Activated effector memory CD4-positive, alpha-beta T cell treated with Interleukin-2 at 50 U/mL for 16 hours (primary cell): ENCODE measurements at regions not wholly inside any gene's neighbourhood (a gene's known extent, or its start where the extent isn't known, plus 50 kb on each side); places are given as distances from the start of the nearest gene placed in this dataset.
"Not testable (repeated sequence)": the region's sequence is repeated elsewhere in the genome, so short reads cannot be mapped to it uniquely, and the experiment has no call there.

ENCODE experiments used
- DNase-seq: peaks from one replicate; pipeline ENCODE4 v3.0.0-alpha.2; 2020

DNA sequence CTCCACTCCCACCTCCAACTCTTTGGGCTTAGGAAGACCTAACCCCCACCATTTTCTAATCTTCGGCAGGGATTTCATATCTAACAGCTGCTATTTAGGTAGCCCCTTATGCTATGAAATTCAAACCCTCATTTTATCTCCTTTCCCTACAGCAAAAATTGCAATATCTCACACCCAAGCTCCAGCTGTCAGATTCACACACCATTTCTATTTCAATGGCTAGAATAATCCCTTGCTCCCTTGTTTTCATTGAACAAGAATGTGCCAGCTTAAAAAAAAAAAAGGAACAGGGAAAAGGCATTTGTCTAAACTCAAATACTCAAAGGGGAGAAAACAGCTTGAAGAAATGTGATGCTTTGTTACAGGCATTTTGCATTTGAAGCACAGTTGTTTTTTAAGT is 850.6 kb upstream of the ACVR2A start:
- no peak for DNase-seq

DNA sequence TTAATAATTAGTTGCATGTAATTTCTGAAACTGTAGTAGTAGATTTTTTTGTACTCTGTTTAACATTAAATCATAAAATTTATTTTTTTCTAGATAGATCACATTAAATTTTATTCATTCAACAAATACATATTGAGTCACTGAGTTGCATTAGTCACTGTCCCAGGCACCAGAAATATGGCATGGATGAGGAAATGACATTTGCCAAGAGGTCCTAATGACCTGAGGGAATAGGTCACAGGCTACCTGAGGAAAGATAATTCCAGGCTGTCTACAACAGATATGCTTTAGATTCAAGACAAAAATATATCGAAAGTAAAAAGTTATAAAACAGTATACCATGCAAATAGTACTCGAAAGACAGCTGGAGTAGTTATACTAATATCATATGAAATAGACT is 852.4 kb upstream of the ACVR2A start:
- DNase-seq, result no peak

- DNase-seq, result no peak
Observed at GRCh38 chr2:146992057-146992456, 852.8 kb upstream of the ACVR2A start.

DNA sequence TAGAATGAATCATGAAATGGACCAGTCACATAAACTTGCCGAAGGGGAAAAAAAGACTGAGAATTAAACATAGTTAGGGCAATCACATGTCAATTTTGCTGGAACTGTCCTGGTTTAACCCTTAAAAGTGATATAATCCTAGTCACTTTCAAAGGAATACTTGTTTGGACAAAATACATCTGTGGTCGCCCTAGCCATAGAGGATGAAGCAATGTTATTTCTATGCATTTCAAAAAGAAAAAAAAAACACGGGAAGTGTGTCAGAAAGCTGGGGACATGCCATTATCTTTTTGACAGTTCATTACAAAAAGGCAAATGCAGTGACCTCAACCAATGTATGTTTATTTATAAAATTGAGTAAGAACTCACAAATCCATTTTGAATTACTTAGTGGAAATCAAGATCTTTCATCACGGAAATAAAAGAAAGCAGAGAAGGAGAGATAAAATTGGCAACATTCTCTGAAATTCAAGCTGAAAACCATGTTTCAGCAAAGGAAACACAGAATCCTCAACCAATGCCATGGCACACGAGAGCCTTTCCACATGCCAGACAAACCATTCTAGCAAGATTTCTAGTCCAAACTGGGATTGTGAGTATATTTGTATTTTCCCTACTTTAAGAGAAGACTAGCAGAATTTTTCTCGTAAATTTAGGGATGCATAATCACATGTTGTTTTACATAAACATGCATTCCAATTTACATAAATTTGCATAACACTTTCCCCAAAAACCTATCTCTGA is 854.3 kb upstream of the ACVR2A start:
- no peak for DNase-seq

DNA sequence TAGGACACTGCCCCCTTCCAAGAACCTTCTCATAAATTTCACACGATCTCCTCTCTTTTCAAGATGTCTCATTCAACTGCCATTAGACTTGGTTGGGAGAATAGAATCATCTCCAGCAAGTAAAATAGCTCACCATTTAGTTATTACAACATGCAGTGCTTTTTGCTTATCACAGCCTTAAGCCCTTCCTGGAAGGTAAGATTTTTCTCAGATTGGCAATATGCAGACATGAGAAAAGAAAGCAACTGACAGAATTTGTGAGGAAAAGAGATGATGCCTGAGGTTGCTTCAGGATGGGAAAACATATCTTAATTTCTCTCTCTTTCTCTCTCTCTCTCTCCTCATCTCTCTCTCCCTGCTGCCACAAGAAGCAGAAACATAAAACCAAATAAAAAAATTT is 855.1 kb upstream of the ACVR2A start:
- no peak for DNase-seq

- DNase-seq, result no peak
Observed at GRCh38 chr2:146987996-146988395, 856.8 kb upstream of the ACVR2A start.

DNA sequence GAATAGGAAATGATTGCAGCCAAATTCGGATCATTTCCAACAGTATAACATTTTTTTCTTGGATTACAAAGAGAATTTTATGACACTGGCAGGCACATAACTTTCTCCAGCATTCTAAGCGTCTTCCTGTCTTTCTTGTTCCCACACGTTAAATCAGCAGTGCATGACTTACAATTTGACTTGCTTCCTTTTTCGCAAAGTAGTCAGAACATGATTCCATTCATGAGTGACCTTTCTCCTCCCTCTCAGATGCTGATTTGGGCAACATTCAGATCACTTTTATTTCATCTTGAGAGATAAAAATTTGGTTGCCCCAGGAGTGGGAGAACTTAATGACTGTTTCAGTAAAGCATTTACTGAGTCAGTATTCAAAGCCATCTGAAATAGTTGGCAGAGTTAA is 858.7 kb upstream of the ACVR2A start:
- DNase-seq, result no peak

GRCh38 chr2:146985753-146986152 is 859.1 kb upstream of the ACVR2A start:
- no peak for DNase-seq

GRCh38 chr2:146984014-146984413 is 860.8 kb upstream of the ACVR2A start:
- DNase-seq, result no peak

GRCh38 chr2:146982393-146982846 is 862.4 kb upstream of the ACVR2A start:
- DNase-seq, result no peak

DNA sequence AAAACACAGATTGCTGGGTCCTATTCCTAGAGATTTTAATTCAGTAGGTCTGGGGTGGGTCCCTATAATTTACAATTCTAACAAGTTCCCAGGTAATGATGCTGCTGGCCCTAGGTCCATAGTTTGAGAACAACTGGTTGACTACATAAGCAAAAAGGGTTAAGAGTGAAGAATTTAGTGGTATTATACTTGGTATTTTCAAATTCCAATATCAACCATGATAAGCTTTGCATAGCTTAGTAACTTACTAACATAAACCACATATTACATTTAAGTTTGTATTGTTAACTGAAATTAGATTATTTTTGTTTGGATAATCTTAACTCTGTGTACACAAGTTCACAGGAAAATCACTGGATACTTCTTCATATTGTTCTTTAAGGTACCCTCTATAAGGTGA is 862.9 kb upstream of the ACVR2A start:
- no peak for DNase-seq

GRCh38 chr2:146979746-146980145 is 865.1 kb upstream of the ACVR2A start:
- DNase-seq, result no peak

DNA sequence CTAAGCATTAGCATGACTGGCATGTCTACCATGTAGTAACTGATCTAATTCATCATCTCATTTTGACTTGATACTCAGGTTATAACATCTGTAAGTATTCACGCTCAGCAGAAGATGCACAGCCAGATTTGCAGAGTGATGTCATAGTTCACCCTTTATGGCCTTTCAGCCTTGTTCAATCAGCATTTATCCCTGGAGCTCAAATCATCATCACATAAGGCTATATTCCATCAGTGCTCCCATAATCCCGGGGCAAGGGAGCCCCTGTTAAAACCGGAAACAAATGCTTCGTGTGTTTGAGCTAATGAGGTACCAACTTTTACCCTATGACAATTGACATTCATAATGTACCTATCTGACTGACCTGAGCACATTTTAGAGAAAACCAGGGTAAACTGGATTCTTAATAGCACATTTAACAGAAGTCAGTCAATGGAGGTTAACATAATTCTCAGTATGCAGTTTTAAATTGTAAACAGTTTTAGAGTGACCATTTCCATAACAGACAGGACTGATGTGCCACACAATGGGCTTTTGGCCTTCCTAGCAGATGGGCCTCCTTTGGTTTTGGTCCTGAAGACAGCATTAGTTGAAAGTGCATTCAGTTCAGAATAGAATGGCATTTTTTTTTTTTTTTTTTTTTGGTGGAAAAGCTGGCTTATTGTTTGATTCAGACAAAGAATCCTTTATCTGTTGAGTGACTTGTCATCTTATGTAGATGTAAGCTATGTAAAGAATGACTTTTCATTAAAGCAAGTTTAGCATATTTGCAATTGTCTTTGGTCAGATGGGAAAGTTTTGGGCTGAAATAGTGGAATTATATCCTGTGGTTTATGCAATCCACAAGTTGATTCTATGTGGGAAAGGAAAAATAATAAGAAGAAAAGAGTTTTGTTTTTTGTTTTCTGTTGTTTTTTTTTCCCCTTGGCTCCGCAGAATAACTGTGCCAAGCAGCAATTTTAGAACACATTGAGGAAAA is 866.0 kb upstream of the ACVR2A start:
- DNase-seq, result no peak

DNA sequence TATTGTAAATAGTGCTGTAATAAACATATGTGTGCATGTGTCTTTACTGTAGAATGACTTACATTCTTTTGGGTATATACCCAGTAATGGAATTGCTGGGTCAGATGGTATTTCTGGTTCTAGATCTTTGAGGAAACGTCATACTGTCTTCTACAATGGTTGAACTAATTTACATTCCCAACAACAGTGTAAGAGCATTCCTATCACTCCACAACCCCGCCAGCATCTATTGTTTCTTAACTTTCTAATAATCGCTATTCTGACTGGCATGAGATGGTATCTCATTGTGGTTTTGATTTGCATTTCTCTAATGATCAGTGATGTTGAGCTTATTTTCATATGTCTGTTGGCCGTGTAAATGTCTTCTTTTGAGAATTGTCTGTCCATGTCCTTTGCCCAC is 873.8 kb upstream of the ACVR2A start:
- not testable (repeated sequence) for DNase-seq

DNA sequence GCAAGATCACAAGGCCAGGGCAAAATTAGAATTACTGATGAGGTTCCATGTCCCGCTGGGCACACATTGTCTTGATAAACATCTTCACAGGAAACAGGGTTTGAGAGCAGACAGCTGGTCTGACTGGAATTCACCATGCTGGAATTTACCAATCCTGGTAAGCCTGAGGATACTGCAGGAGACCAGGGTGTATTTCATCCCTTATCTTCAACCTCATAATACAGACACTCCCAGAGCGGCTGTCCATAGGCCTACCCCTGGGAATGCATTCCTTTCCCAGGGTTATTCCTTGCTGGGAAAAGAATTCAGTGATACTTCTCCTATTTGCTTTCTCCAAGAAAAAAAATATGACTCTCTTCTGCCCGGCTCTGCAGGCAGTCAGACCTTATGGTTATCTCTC is 875.1 kb upstream of the ACVR2A start:
- DNase-seq, result not testable (repeated sequence)

- no peak for DNase-seq
Observed at GRCh38 chr2:146964494-146964893, 880.3 kb upstream of the ACVR2A start.

DNA sequence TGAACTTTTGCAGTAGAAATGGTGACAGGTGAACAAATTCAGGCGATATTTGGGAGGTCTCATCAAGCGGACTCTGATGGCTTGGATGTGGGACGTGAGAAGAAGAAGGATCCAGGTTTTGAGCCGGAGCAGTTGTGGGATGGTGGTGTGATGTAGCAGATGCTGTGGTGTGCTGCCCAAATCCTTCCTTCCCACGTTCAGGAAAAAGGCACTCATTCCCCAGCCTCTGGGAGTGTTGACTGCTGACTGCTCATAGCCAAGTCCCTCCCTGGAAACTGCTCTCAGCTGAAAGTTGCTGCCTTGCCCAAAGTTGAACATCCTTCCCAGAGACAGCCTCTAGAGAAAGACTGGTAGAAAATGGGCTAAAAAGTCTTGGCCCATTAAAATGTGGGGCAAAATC is 890.3 kb upstream of the ACVR2A start:
- DNase-seq, result no peak

GRCh38 chr2:146952696-146953095 is 892.1 kb upstream of the ACVR2A start:
- DNase-seq, result no peak

DNA sequence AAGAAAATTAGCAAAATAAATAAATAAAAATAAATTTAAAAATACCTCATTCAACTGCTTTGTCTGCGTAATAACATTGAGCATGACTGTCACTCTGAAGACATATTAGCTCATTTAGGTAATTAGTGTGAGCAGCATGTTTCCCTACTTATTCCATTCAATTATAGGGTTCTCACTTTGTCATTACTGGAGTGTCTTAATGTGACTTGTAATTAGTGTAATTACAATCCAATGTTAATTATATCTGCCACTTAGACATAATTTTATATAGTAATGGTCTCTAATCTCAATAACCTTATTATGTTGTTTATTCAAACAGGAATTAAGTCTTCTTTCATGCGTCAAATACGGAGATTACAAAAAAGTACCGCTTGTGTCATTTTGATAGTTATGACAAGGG is 893.9 kb upstream of the ACVR2A start:
- DNase-seq, result no peak

DNA sequence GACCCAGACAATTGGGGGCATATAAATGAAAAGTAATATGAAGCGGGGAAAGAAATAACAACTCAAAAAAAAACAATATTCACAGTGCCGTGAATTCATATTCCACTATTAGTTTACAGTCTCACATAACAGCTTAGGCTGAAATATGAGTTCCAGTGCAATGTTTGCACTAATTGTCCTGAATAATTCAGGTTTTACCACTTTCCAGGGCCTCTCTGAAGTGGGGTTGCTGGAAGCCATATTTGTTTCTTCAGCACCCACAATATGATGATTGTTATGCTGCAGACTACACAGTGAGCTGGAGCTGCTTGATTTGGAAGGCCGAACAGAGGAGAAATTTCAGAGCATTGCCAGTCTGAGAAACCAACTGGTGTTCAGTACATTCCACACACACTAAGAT is 894.5 kb upstream of the ACVR2A start:
- DNase-seq, result no peak

- no peak for DNase-seq
Observed at GRCh38 chr2:146949400-146949799, 895.4 kb upstream of the ACVR2A start.

GRCh38 chr2:146944601-146945000 is 900.2 kb upstream of the ACVR2A start:
- no peak for DNase-seq

DNA sequence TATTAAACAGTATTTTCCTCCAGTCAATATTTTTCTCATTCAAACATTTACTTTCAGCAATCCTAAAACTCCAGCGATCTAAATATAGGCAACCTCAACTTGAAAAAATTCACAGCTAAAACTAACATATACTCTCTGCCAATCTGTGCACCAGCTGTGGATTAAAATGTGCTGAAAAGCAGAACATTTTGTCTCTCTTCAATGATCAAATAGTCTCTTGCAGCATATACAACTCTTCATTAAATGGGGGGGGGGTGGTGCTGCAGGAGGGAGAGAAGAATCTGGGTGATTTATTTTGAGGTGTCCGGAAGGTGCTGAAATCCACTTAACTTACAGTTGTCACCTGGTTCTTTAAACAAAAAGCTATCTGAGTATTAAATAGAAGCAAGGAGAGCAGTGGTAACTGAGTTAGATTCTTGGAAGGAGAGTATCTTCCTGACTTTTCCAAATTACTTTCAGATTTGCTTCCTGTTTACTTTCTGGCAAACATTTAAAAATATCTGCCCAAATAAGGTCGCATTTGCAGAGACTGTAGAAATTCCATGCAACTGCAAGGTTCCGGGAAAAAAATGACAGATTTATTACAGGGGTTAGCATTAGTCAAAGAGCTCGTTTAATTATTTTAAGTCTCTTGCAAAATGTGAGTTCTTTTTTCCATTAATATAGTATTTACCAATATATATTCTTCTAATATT is 904.7 kb upstream of the ACVR2A start:
- no peak for DNase-seq
